Dedifferentiated amniotic fluid mesenchymal stem cell (primary cell): ENCODE measurements at regions not wholly inside any gene's neighbourhood (a gene's known extent, or its start where the extent isn't known, plus 50 kb on each side); places are given as distances from the start of the nearest gene placed in this dataset.
"Not testable (repeated sequence)": the region's sequence is repeated elsewhere in the genome, so short reads cannot be mapped to it uniquely, and the experiment has no call there.

Experiments used
- DNase-seq: peaks from one replicate; pipeline ENCODE4 v3.0.0-alpha.2; 2016; ENCODE audit errors: extremely low spot score

GRCh38 chr18:39232490-39232889 is 1666.9 kb upstream of the CELF4 start:
- no peak for DNase-seq

GRCh38 chr18:39230086-39230803 is 1664.6 kb upstream of the CELF4 start:
- DNase-seq: no peak

- not testable (repeated sequence) for DNase-seq
Measured at GRCh38 chr18:39227769-39228168, 1662.2 kb upstream of the CELF4 start.

- no peak for DNase-seq
Measured at GRCh38 chr18:39225373-39225772, 1659.8 kb upstream of the CELF4 start.

- no peak for DNase-seq
Measured at GRCh38 chr18:39223283-39223682, 1657.7 kb upstream of the CELF4 start.

GRCh38 chr18:39215920-39216319 is 1650.3 kb upstream of the CELF4 start:
- DNase-seq: no peak

- DNase-seq: no peak
Measured at GRCh38 chr18:39211461-39211860, 1645.9 kb upstream of the CELF4 start.

- DNase-seq: no peak
Measured at GRCh38 chr18:39209173-39209572, 1643.6 kb upstream of the CELF4 start.

- DNase-seq: no peak
Measured at GRCh38 chr18:39208729-39209128, 1643.1 kb upstream of the CELF4 start.

- DNase-seq: no peak
Measured at GRCh38 chr18:39208190-39208589, 1642.6 kb upstream of the CELF4 start.

- DNase-seq: not testable (repeated sequence)
Measured at GRCh38 chr18:39206398-39207103, 1641.0 kb upstream of the CELF4 start.

GRCh38 chr18:39205565-39206195 is 1640.1 kb upstream of the CELF4 start:
- DNase-seq: no peak

- DNase-seq: no peak
Measured at GRCh38 chr18:39200153-39200552, 1634.6 kb upstream of the CELF4 start.

- no peak for DNase-seq
Measured at GRCh38 chr18:39199231-39199855, 1633.7 kb upstream of the CELF4 start.

- no peak for DNase-seq
Measured at GRCh38 chr18:39198376-39198775, 1632.8 kb upstream of the CELF4 start.

GRCh38 chr18:39191931-39192330 is 1626.3 kb upstream of the CELF4 start:
- no peak for DNase-seq

- DNase-seq: no peak
Measured at GRCh38 chr18:39191058-39191457, 1625.5 kb upstream of the CELF4 start.

GRCh38 chr18:39190508-39190907 is 1624.9 kb upstream of the CELF4 start:
- DNase-seq: no peak

GRCh38 chr18:39188278-39188677 is 1622.7 kb upstream of the CELF4 start:
- DNase-seq: no peak

- DNase-seq: no peak
Measured at GRCh38 chr18:39186008-39186407, 1620.4 kb upstream of the CELF4 start.

GRCh38 chr18:39184176-39184575 is 1618.6 kb upstream of the CELF4 start:
- no peak for DNase-seq

GRCh38 chr18:39178166-39178565 is 1612.6 kb upstream of the CELF4 start:
- no peak for DNase-seq
